Trophoblast cell (in vitro differentiated cells and primary cell): ENCODE measurements at regions not wholly inside any gene's neighbourhood (a gene's known extent, or its start where the extent isn't known, plus 50 kb on each side); places are given as distances from the start of the nearest gene placed in this dataset.

Experiments
- DNase-seq, 2 donors: peaks; one replicate each; pipeline ENCODE4 v3.0.0-alpha.2; 2016
- H2AFZ ChIP-seq: 2 replicates; pipeline ENCODE4 v1.6.1; 2013; ENCODE audit warnings: low read length, moderate library complexity, mild to moderate bottlenecking; ENCODE audit not compliant: insufficient read depth, poor library complexity
- H2AK5ac ChIP-seq: 2 replicates; pipeline ENCODE4 v1.6.1; 2013; ENCODE audit warnings: mild to moderate bottlenecking, low read length
- H2BK120ac ChIP-seq: 2 replicates; pipeline ENCODE4 v1.6.1; 2013; ENCODE audit warnings: low read length, mild to moderate bottlenecking, moderate library complexity; ENCODE audit not compliant: insufficient read depth, poor library complexity
- H2BK12ac ChIP-seq: 2 replicates; pipeline ENCODE4 v1.6.1; 2013; ENCODE audit warnings: mild to moderate bottlenecking, low read length, moderate library complexity
- H2BK5ac ChIP-seq: 2 replicates; pipeline ENCODE4 v1.6.1; 2013; ENCODE audit warnings: low read length, low read depth, moderate library complexity, mild to moderate bottlenecking; ENCODE audit not compliant: poor library complexity
- H3K14ac ChIP-seq: 2 replicates; pipeline ENCODE4 v1.6.1; 2013; ENCODE audit warnings: mild to moderate bottlenecking, low read length
- H3K18ac ChIP-seq: 2 replicates; pipeline ENCODE4 v1.6.1; 2013; ENCODE audit warnings: mild to moderate bottlenecking, low read length
- H3K23ac ChIP-seq: 2 replicates; pipeline ENCODE4 v1.6.1; 2013; ENCODE audit warnings: low read length
- H3K27ac ChIP-seq: 2 replicates; pipeline ENCODE4 v1.5.1; 2013; ENCODE audit warnings: low read depth, mild to moderate bottlenecking, inconsistent platforms, low read length, moderate library complexity
- H3K27me3 ChIP-seq: 2 replicates; pipeline ENCODE4 v1.6.1; 2013; ENCODE audit warnings: inconsistent platforms, mild to moderate bottlenecking, low read length, moderate library complexity; ENCODE audit not compliant: insufficient read depth
- H3K36me3 ChIP-seq, 2 experiments: 1 replicate in 1 of 2; 2 replicates in 1 of 2; pipeline ENCODE4 v1.6.1; 2013; ENCODE audit warnings: low read length in 2 of 2, mild to moderate bottlenecking in 2 of 2, moderate library complexity in 1 of 2; ENCODE audit not compliant: insufficient read depth in 2 of 2, control insufficient read depth in 1 of 2
- H3K4ac ChIP-seq: 2 replicates; pipeline ENCODE4 v1.6.1; 2013; ENCODE audit warnings: low read depth, mild to moderate bottlenecking, low read length, moderate library complexity
- H3K4me1 ChIP-seq, 2 experiments: 1 replicate in 1 of 2; 2 replicates in 1 of 2; pipeline ENCODE4 v1.6.1; 2013; ENCODE audit warnings: low read length in 2 of 2, mild to moderate bottlenecking in 2 of 2, moderate library complexity in 1 of 2; ENCODE audit not compliant: insufficient read depth in 2 of 2, control insufficient read depth in 1 of 2
- H3K4me2 ChIP-seq: 2 replicates; pipeline ENCODE4 v1.6.1; 2013; ENCODE audit warnings: inconsistent platforms, mild to moderate bottlenecking, low read length, moderate library complexity
- H3K4me3 ChIP-seq: 2 replicates; pipeline ENCODE4 v1.5.1; 2013; ENCODE audit warnings: mild to moderate bottlenecking, low read depth, low read length, inconsistent platforms
- H3K79me1 ChIP-seq: one replicate; pipeline ENCODE4 v1.6.1; 2013; ENCODE audit warnings: low read length
- H3K79me2 ChIP-seq: 2 replicates; pipeline ENCODE4 v1.6.1; 2013; ENCODE audit warnings: low read length, mild to moderate bottlenecking; ENCODE audit not compliant: control insufficient read depth, insufficient read depth, poor library complexity
- H3K9ac ChIP-seq: 2 replicates; pipeline ENCODE4 v1.6.1; 2013; ENCODE audit warnings: mild to moderate bottlenecking, low read length
- H3K9me3 ChIP-seq: 2 replicates; pipeline ENCODE4 v1.6.1; 2013; ENCODE audit warnings: low read depth, mild to moderate bottlenecking, control low read depth, inconsistent platforms, low read length; ENCODE audit not compliant: insufficient read depth
- H4K12ac ChIP-seq: 2 replicates; pipeline ENCODE4 v1.6.1; 2013; ENCODE audit warnings: low read depth, mild to moderate bottlenecking, low read length, moderate library complexity
- H4K8ac ChIP-seq: 2 replicates; pipeline ENCODE4 v1.6.1; 2013; ENCODE audit warnings: low read depth, mild to moderate bottlenecking, low read length, moderate library complexity
- H4K91ac ChIP-seq: one replicate; pipeline ENCODE4 v1.6.1; 2013; ENCODE audit warnings: low read depth, mild to moderate bottlenecking, low read length, moderate library complexity
- WGBS: extraction: QIAGEN DNeasy Blood & Tissue Kit; methylation state at CpG from one replicate; pipeline ENCODE4 v1.1.7; 2013; ENCODE audit warnings: missing lambda C conversion rate; ENCODE audit not compliant: insufficient read length, insufficient coverage; ENCODE audit errors: extremely low coverage; 5-methylcytosine and 5-hydroxymethylcytosine counted together

DNA sequence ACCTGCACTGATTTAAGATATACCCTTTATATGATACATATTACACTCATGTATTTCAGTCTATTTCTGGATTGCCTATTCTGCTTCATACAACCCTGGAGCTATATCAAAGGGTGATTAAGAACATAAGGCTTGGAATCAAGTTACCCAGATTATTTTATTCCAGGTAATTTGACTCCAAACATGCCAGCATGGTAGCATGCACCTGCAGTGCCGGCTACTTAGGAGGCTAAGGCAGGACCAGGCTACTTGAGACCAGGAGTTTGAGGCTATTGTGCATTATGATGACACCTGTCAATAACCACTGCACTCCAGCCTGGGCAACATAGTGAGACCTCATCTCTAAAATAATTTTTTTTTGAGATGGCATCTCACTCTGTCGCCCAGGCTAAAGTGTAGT, 50.4 kb upstream of the NEO1 start:
- no peaks in the 10 kb centered on the region for H3K36me3 ChIP-seq
- no CpG with 5 or more reads among the region's 2 CpGs for WGBS
- no peaks in the 10 kb centered on the region for H3K79me2 ChIP-seq
- H4K8ac ChIP-seq: no peak overlapping the region
- no peak overlapping the region for H4K91ac ChIP-seq
- H2BK5ac ChIP-seq: no peak overlapping the region
- H3K4me2 ChIP-seq: no peak overlapping the region
- H2BK12ac ChIP-seq: no peak overlapping the region
- H2AFZ ChIP-seq: no peak overlapping the region
- no peak overlapping the region for H3K23ac ChIP-seq
- no peak overlapping the region for H3K4me3 ChIP-seq
- no peak overlapping the region for H3K27ac ChIP-seq
- no peaks in the 10 kb centered on the region for H3K27me3 ChIP-seq
- H2BK120ac ChIP-seq: no peak overlapping the region
- H3K4ac ChIP-seq: no peak overlapping the region
- H3K9me3 ChIP-seq: no peaks in the 10 kb centered on the region
- no peak overlapping the region for H3K18ac ChIP-seq
- H3K79me1 ChIP-seq: no peaks in the 10 kb centered on the region
- H4K12ac ChIP-seq: no peak overlapping the region
- no peak overlapping the region for H2AK5ac ChIP-seq
- H3K9ac ChIP-seq: no peak overlapping the region
- no peak overlapping the region for H3K14ac ChIP-seq
- DNase-seq: no peak
- no peaks in the 10 kb centered on the region for H3K4me1 ChIP-seq

DNA sequence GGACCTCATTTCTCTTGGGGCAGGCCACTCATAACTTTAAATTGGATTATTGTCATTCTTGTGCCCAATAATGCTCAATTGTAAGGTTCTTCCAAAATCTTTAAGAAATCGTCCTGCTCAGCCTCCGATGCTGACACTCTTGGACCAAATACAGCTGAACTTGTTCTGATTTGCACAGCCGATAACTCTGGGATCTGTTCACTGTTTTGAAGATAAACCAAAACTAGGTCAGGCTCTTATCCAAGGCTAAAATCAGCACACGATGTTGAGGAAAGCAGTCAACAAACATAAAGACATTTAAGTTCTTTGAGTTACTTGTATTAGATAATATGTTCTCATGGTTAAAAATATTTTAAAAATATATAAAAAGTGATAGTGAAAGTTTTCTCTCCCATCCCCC, 52.0 kb upstream of the NEO1 start:
- Histone ChIP-seq H3K4me1 (no peaks in the 10 kb centered on the region), H3K27me3 (no peaks in the 10 kb centered on the region), H3K14ac (no peak overlapping the region), H4K91ac (no peak overlapping the region), H2BK120ac (no peak overlapping the region), H3K9me3 (no peaks in the 10 kb centered on the region), H2BK5ac (no peak overlapping the region), H4K12ac (no peak overlapping the region), H4K8ac (no peak overlapping the region), H3K23ac (no peak overlapping the region), H3K18ac (no peak overlapping the region), H3K4me3 (no peak overlapping the region), H2AFZ (no peak overlapping the region), H3K79me1 (no peaks in the 10 kb centered on the region), H2AK5ac (no peak overlapping the region), H2BK12ac (no peak overlapping the region), H3K79me2 (no peaks in the 10 kb centered on the region), H3K4me2 (no peak overlapping the region), H3K36me3 (no peaks in the 10 kb centered on the region), H3K9ac (no peak overlapping the region), H3K4ac (no peak overlapping the region), H3K27ac (no peak overlapping the region)
- no CpG with 5 or more reads among the region's 4 CpGs for WGBS
- no peak for DNase-seq

DNA sequence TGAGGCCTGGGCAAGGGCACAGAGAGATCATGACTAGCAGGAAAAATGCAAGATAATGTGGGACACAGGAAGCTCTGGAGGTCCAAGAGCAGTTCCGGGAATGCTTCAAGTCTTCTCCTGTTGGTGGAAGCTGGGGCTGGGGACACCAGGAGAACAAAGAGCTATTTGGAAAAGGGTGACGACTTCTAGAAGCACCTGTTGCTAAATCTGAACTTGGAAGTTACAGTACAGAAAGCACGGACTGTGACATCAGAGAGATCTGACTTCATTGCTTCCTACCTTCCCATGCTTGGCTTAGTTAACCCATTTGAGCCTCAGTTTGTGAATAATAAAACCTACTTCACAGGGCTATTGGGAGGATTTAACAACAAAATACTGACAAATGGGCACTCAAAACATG, 52.7 kb upstream of the NEO1 start:
- Histone ChIP-seq H3K36me3 (no peaks in the 10 kb centered on the region), H3K79me1 (no peaks in the 10 kb centered on the region), H3K4me1 (no peaks in the 10 kb centered on the region), H3K27me3 (no peaks in the 10 kb centered on the region), H2AK5ac (no peak overlapping the region), H2BK120ac (no peak overlapping the region), H2BK12ac (no peak overlapping the region), H2BK5ac (no peak overlapping the region), H3K9me3 (no peaks in the 10 kb centered on the region), H3K4me2 (no peak overlapping the region), H3K4me3 (no peak overlapping the region), H3K4ac (no peak overlapping the region), H4K8ac (no peak overlapping the region), H3K79me2 (no peaks in the 10 kb centered on the region), H4K12ac (no peak overlapping the region), H3K14ac (no peak overlapping the region), H2AFZ (no peak overlapping the region), H3K23ac (no peak overlapping the region), H3K27ac (no peak overlapping the region), H3K9ac (no peak overlapping the region), H4K91ac (no peak overlapping the region), H3K18ac (no peak overlapping the region)
- no CpG with 5 or more reads among the region's 3 CpGs for WGBS
- DNase-seq: no peak

DNA sequence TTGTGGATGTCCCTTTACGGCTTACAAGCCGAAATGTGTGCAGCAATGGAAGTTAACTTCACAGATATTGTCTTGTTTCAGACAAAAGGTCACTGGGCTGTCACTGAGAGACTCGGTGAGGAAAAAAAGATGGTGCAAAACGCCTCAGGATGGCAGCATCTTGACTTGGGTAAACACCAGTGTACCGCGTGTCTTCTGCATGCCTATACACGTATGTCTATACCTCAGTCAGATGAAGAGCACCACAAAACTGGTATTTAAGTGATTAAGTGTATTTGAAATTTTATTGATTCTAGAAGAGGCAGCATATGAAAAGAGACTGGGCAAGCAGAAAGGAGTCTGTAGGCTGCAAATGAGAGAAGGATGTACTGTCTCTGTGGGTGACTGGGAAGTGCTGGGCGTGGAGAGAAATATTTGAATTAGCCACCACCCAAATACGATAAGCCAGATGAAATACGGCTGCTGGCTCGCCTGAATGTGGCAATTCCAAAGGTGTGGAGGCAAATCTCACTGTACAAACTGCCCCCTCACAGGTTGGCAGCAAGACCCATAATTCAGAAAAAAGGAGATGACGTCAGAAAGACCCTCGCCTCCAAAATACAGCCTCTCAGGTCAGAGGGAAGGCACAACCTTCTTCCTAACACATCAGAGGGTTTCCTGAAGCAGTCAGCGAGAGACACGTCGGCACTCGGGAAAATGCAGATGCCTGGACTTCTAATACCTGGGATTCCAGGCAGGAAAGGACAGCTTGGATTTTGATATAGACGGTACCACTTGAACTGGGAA, 53.4 kb upstream of the NEO1 start:
- Histone ChIP-seq H4K12ac (no peak overlapping the region), H3K14ac (no peak overlapping the region), H3K4me1 (no peaks in the 10 kb centered on the region), H4K91ac (no peak overlapping the region), H3K79me1 (no peaks in the 10 kb centered on the region), H3K18ac (no peak overlapping the region), H2BK120ac (no peak overlapping the region), H3K27ac (no peak overlapping the region), H3K9me3 (no peaks in the 10 kb centered on the region), H4K8ac (no peak overlapping the region), H3K9ac (no peak overlapping the region), H2AK5ac (no peak overlapping the region), H3K36me3 (no peaks in the 10 kb centered on the region), H3K4me2 (no peak overlapping the region), H2BK12ac (no peak overlapping the region), H3K4me3 (no peak overlapping the region), H3K23ac (no peak overlapping the region), H2BK5ac (no peak overlapping the region), H3K79me2 (no peaks in the 10 kb centered on the region), H3K4ac (no peak overlapping the region), H2AFZ (no peak overlapping the region), H3K27me3 (no peaks in the 10 kb centered on the region)
- no peak for DNase-seq
- no CpG with 5 or more reads among the region's 18 CpGs for WGBS
